H1 (cell line): ENCODE measurements at regions not wholly inside any gene's neighbourhood (a gene's known extent, or its start where the extent isn't known, plus 50 kb on each side); places are given as distances from the start of the nearest gene placed in this dataset.

Experiments
- CTCF ChIA-PET: fragments of 300-600 bp; sonication (Branson Sonifier 250); formaldehyde crosslinking; loops from one replicate; lab custom pipeline; 2021; ENCODE audit not compliant: partially characterized antibody; lab: Charles Lee
- POLR2A ChIA-PET: fragments of 300-600 bp; sonication (Branson Sonifier 250); formaldehyde crosslinking; loops from one replicate; lab custom pipeline; 2021; ENCODE audit warnings: inconsistent platforms; ENCODE audit not compliant: partially characterized antibody; lab: Charles Lee
- DNase-seq, 2 experiments: peaks; one replicate each; pipeline versions ENCODE4 v3.0.0 to v3.0.0-alpha.2; 2010 to 2022; ENCODE audit warnings: low spot score in 2 of 2, low read depth in 1 of 2, mixed read lengths in 1 of 2
- FAIRE-seq: peaks from 2 replicates; lab custom pipeline; 2011; peaks lifted over from hg19 to GRCh38; lab: Jason Lieb, UNC
- H2AFZ ChIP-seq: 2 replicates; pipeline ENCODE4 v1.8.1; 2012; ENCODE audit warnings: low read length, inconsistent platforms
- H2AK5ac ChIP-seq: 2 replicates; pipeline ENCODE4 v1.6.1; 2013; ENCODE audit warnings: low read depth, low read length
- H2BK120ac ChIP-seq: replicated peaks from 2 replicates; pipeline ENCODE3; 2013; ENCODE audit warnings: low read depth, low read length, inconsistent platforms
- H2BK12ac ChIP-seq: 2 replicates; pipeline ENCODE4 v1.6.1; 2013; ENCODE audit warnings: low read depth, low read length
- H2BK15ac ChIP-seq: 2 replicates; pipeline ENCODE4 v1.6.1; 2013; ENCODE audit warnings: low read length
- H2BK20ac ChIP-seq: 2 replicates; pipeline ENCODE4 v1.6.1; 2013; ENCODE audit warnings: low read length
- H2BK5ac ChIP-seq: 2 replicates; pipeline ENCODE4 v1.6.1; 2013; ENCODE audit warnings: low read depth, low read length
- H3K14ac ChIP-seq: 2 replicates; pipeline ENCODE4 v1.6.1; 2013; ENCODE audit warnings: inconsistent platforms; ENCODE audit not compliant: insufficient read length
- H3K18ac ChIP-seq: 2 replicates; pipeline ENCODE4 v1.6.1; 2013; ENCODE audit warnings: low read length; ENCODE audit errors: extremely low read depth
- H3K23ac ChIP-seq: 2 replicates; pipeline ENCODE4 v1.6.1; 2013; ENCODE audit warnings: inconsistent platforms; ENCODE audit not compliant: insufficient read length
- H3K23me2 ChIP-seq: 2 replicates; pipeline ENCODE4 v1.6.1; 2013; ENCODE audit warnings: low read depth, low read length
- H3K27ac ChIP-seq: 2 replicates; pipeline ENCODE4 v1.6.1; 2011; ENCODE audit warnings: low read depth, low read length, inconsistent platforms
- H3K27me3 ChIP-seq, 4 experiments: replicated peaks in 1 of 4; 1 replicate in 1 of 4; 2 replicates in 3 of 4; pipeline versions ENCODE4 v1.6.1 to v1.8.1; 2011 to 2013; ENCODE audit warnings: low read length in 3 of 4, mild to moderate bottlenecking in 3 of 4, inconsistent platforms in 2 of 4, mixed read lengths in 2 of 4, moderate library complexity in 1 of 4; ENCODE audit not compliant: control insufficient read depth in 3 of 4, insufficient read depth in 3 of 4; ENCODE audit errors: extremely low read depth in 1 of 4
- H3K36me3 ChIP-seq, 4 experiments: 2 replicates each; pipeline versions ENCODE4 v1.6.1 to v1.8.1; 2011 to 2013; ENCODE audit warnings: mild to moderate bottlenecking in 4 of 4, low read length in 3 of 4, moderate library complexity in 2 of 4, control low read depth in 1 of 4, inconsistent platforms in 1 of 4; ENCODE audit not compliant: insufficient read depth in 4 of 4, control insufficient read depth in 2 of 4
- H3K4ac ChIP-seq: replicated peaks from 2 replicates; pipeline ENCODE3; 2013; ENCODE audit warnings: low read length, low read depth, mixed read lengths, inconsistent platforms; ENCODE audit not compliant: insufficient read length
- H3K4me1 ChIP-seq, 4 experiments: replicated peaks in 1 of 4; 1 replicate in 1 of 4; 2 replicates in 3 of 4; pipeline versions ENCODE4 v1.6.1 to v1.8.1; 2011 to 2013; ENCODE audit warnings: low read length in 3 of 4, inconsistent platforms in 2 of 4, mixed read lengths in 1 of 4; ENCODE audit not compliant: insufficient read depth in 4 of 4, control insufficient read depth in 3 of 4
- H3K4me2 ChIP-seq, 2 experiments: 2 replicates each; pipeline versions ENCODE4 v1.6.1 to v1.8.1; 2011 to 2013; ENCODE audit warnings: low read depth in 2 of 2, low read length in 2 of 2, control low read depth in 1 of 2, inconsistent platforms in 1 of 2, mild to moderate bottlenecking in 1 of 2; ENCODE audit not compliant: insufficient read depth in 1 of 2
- H3K4me3 ChIP-seq, 4 experiments: fragments of 200-600, 300-600 bp in 1 of 4; sonication (generic), shearing (Covaris generic), sonication (Bioruptor Twin) in 1 of 4; 2 replicates each; pipeline versions ENCODE4 v1.5.1 to v1.8.1; 2011 to 2016; ENCODE audit warnings: low read length in 4 of 4, low read depth in 3 of 4, control low read depth in 2 of 4, inconsistent platforms in 2 of 4, mild to moderate bottlenecking in 2 of 4, mixed read lengths in 1 of 4, moderate library complexity in 1 of 4; ENCODE audit not compliant: insufficient read depth in 2 of 4; ENCODE audit errors: extremely low read depth in 1 of 4
- H3K56ac ChIP-seq: replicated peaks from 2 replicates; pipeline ENCODE3; 2013; ENCODE audit warnings: low read depth, mild to moderate bottlenecking, mixed read lengths, low read length, inconsistent platforms; ENCODE audit not compliant: insufficient read length
- H3K79me1 ChIP-seq: 2 replicates; pipeline ENCODE4 v1.6.1; 2013; ENCODE audit warnings: low read depth, low read length, control low read depth
- H3K79me2 ChIP-seq, 2 experiments: 2 replicates each; pipeline versions ENCODE4 v1.6.1 to v1.8.1; 2012 to 2013; ENCODE audit warnings: low read length in 2 of 2, mild to moderate bottlenecking in 2 of 2, inconsistent platforms in 1 of 2; ENCODE audit not compliant: insufficient read depth in 2 of 2, control insufficient read depth in 1 of 2
- H3K9ac ChIP-seq, 4 experiments: replicated peaks in 1 of 4; 1 replicate in 1 of 4; 2 replicates in 3 of 4; pipeline versions ENCODE4 v1.6.1 to v1.8.1; 2011 to 2013; ENCODE audit warnings: low read depth in 3 of 4, low read length in 3 of 4, control low read depth in 2 of 4, mild to moderate bottlenecking in 2 of 4, moderate library complexity in 2 of 4, inconsistent platforms in 1 of 4; ENCODE audit errors: extremely low read depth in 1 of 4
- H3K9me3 ChIP-seq, 2 experiments: 2 replicates each; pipeline versions ENCODE4 v1.6.1 to v1.8.1; 2012 to 2013; ENCODE audit warnings: mild to moderate bottlenecking in 2 of 2, moderate library complexity in 2 of 2, control low read depth in 1 of 2, inconsistent platforms in 1 of 2, low read depth in 1 of 2, low read length in 1 of 2, mixed read lengths in 1 of 2; ENCODE audit not compliant: insufficient read depth in 2 of 2
- H4K20me1 ChIP-seq, 2 experiments: replicated peaks in 1 of 2; 2 replicates each; pipeline versions ENCODE3 to v1.8.1; 2011 to 2013; ENCODE audit warnings: inconsistent platforms in 2 of 2, low read length in 2 of 2, mild to moderate bottlenecking in 1 of 2; ENCODE audit not compliant: insufficient read depth in 2 of 2, control insufficient read depth in 1 of 2
- H4K5ac ChIP-seq: 2 replicates; pipeline ENCODE4 v1.6.1; 2013; ENCODE audit warnings: low read length, low read depth, mixed read lengths, inconsistent platforms; ENCODE audit not compliant: insufficient read length
- H4K8ac ChIP-seq: 2 replicates; pipeline ENCODE4 v1.8.0; 2013; ENCODE audit warnings: mild to moderate bottlenecking, moderate library complexity, low read length, inconsistent platforms; ENCODE audit not compliant: insufficient read depth; ENCODE audit errors: extremely low read depth
- H4K91ac ChIP-seq: replicated peaks from 2 replicates; pipeline ENCODE3; 2013; ENCODE audit warnings: low read length, mixed read lengths, inconsistent platforms; ENCODE audit not compliant: insufficient read length
- CREB1 ChIP-seq: IDR thresholded peaks from 2 replicates; pipeline ENCODE4 v1.6.1; 2012; ENCODE audit warnings: inconsistent platforms
- FOSL1 ChIP-seq: IDR thresholded peaks from 2 replicates; pipeline ENCODE4 v1.6.1; 2011; ENCODE audit warnings: mild to moderate bottlenecking, low read depth, low read length, moderate library complexity; ENCODE audit not compliant: insufficient read depth
- MAFK ChIP-seq: IDR thresholded peaks from 2 replicates; pipeline ENCODE4 v1.6.1; 2012; ENCODE audit warnings: low read depth, mild to moderate bottlenecking, improper control_type of control experiment, low read length
- PHF8 ChIP-seq: fragments of 200-600 bp; sonication (generic); conservative IDR thresholded peaks from 2 replicates; pipeline ENCODE4 v1.7.1; 2012; ENCODE audit warnings: low read depth, mild to moderate bottlenecking, inconsistent platforms, low read length, moderate library complexity
- RBBP5 ChIP-seq: IDR thresholded peaks from 2 replicates; pipeline ENCODE4 v1.7.1; 2012; ENCODE audit warnings: low read depth, mild to moderate bottlenecking, inconsistent platforms, low read length, moderate library complexity, borderline replicate concordance
- RXRA ChIP-seq: IDR thresholded peaks from 2 replicates; pipeline ENCODE4 v1.6.1; 2011; ENCODE audit warnings: low read depth, mild to moderate bottlenecking, low read length, moderate library complexity; ENCODE audit not compliant: insufficient read depth
- SIX5 ChIP-seq: IDR thresholded peaks from 2 replicates; pipeline ENCODE4 v1.6.1; 2011; ENCODE audit warnings: mild to moderate bottlenecking, low read depth, low read length
- YY1 ChIP-seq: IDR thresholded peaks from 2 replicates; pipeline ENCODE4 v1.6.1; 2011; ENCODE audit warnings: low read depth, mild to moderate bottlenecking, low read length
- WGBS, 2 experiments: shearing (Covaris generic) in 1 of 2; methylation state at CpG; one replicate each; pipeline versions ENCODE4 v1.1.6 to v1.1.7; 2013 to 2015; ENCODE audit warnings: low lambda C conversion rate in 2 of 2, mixed read lengths in 2 of 2, inconsistent platforms in 1 of 2, low coverage in 1 of 2, missing lambda C conversion rate in 1 of 2; ENCODE audit not compliant: insufficient replicate concordance in 2 of 2, insufficient coverage in 1 of 2, insufficient read length in 1 of 2; ENCODE audit errors: extremely low coverage in 1 of 2, missing lambda C conversion rate in 1 of 2; 5-methylcytosine and 5-hydroxymethylcytosine counted together
- TF ChIP-seq, protein P1 (sequence below): IDR thresholded peaks from 2 replicates; pipeline ENCODE4 v1.6.1; 2011; ENCODE audit warnings: low read depth, mild to moderate bottlenecking, low read length; ENCODE audit not compliant: insufficient read depth
- TF ChIP-seq, protein P2 (sequence below), 3 experiments: IDR thresholded peaks; 1 replicate in 2 of 3; 2 replicates in 1 of 3; pipeline versions ENCODE4 v1.5.1 to v1.6.1; 2011; ENCODE audit warnings: low read length in 3 of 3, mild to moderate bottlenecking in 3 of 3, inconsistent platforms in 2 of 3, low read depth in 1 of 3, moderate library complexity in 1 of 3; ENCODE audit not compliant: insufficient read depth in 1 of 3; ENCODE audit errors: control extremely low read depth in 1 of 3

DNA sequence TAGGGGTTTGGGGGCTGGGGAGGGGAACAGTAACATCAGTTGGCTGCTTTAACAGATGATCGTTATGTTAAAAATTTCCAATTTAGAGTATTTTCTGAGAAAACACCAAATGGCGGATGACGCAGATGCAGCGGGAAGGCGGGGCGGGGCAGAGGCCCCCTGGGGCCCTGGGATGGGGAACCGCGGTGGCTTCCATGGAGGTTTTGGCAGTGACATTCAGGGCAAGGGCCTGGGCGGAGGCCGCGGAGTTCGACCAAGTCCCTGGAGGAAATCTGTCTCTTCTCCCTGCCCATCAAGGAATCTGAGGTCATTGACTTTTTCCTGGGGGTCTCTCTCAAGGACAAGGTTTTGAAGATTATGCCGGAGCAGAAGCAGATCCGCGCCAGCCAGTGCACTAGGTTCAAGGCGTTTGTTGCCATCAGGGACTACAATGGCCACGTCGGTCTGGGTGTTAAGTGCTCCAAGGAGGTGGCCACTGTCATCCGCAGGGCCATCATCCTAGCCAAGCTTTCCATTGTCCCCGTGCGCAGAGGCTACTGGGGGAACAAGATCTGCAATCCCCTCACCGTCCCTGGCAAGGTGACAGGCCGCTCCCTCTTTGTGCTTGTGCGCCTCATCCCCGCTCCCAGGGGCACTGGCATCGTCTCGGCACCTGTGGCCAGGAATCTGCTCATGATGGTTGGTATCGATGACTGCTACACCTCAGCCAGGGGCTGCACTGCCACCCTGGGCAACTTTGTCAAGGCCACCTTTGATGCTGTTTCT is 310.2 kb downstream of the PTPRC start:
- H3K36me3 ChIP-seq, result no peaks in the 10 kb centered on the region
- CTCF ChIA-PET, result no interaction called here
- no peak overlapping the region for H3K4me3 ChIP-seq
- H4K5ac ChIP-seq, result no peak overlapping the region
- H2BK20ac ChIP-seq, result no peak overlapping the region
- WGBS, 2 experiments, result 92% methylated on average over 21 of the region's 28 CpGs; no CpG with 5 or more reads in 1 of the 2 experiments
- H3K79me1 ChIP-seq, result no peaks in the 10 kb centered on the region
- H3K14ac ChIP-seq, result no peak overlapping the region
- H2BK5ac ChIP-seq, result no peak overlapping the region
- H2BK120ac ChIP-seq, result no peak overlapping the region
- no peaks in the 10 kb centered on the region for H3K23me2 ChIP-seq
- H3K4me1 ChIP-seq, result no peaks in the 10 kb centered on the region
- no peak for FAIRE-seq
- H3K27me3 ChIP-seq, result no peaks in the 10 kb centered on the region
- no peak overlapping the region for H4K91ac ChIP-seq
- H3K56ac ChIP-seq, result no peak overlapping the region
- no peak overlapping the region for H2AFZ ChIP-seq
- H3K4ac ChIP-seq, result no peak overlapping the region
- no peak for DNase-seq
- H2BK12ac ChIP-seq, result no peak overlapping the region
- no peak overlapping the region for H3K18ac ChIP-seq
- POLR2A ChIA-PET, result no interaction called here
- no peaks in the 10 kb centered on the region for H3K9me3 ChIP-seq
- no peak overlapping the region for H3K9ac ChIP-seq
- no peak overlapping the region for H2BK15ac ChIP-seq
- H3K4me2 ChIP-seq, result no peak overlapping the region
- H3K79me2 ChIP-seq, result no peaks in the 10 kb centered on the region
- H3K23ac ChIP-seq, result no peak overlapping the region
- no peak overlapping the region for H4K8ac ChIP-seq
- H2AK5ac ChIP-seq, result no peak overlapping the region
- no peak overlapping the region for H3K27ac ChIP-seq
- H4K20me1 ChIP-seq, result no peaks in the 10 kb centered on the region
- TF ChIP-seq CREB1 (no peak), FOSL1 (no peak), SIX5 (no peak), MAFK (no peak), YY1 (no peak), RXRA (no peak), RBBP5 (no peak), PHF8 (no peak)
- TF ChIP-seq, protein P1, sequence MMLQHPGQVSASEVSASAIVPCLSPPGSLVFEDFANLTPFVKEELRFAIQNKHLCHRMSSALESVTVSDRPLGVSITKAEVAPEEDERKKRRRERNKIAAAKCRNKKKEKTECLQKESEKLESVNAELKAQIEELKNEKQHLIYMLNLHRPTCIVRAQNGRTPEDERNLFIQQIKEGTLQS, result no peak
- TF ChIP-seq, protein P2, sequence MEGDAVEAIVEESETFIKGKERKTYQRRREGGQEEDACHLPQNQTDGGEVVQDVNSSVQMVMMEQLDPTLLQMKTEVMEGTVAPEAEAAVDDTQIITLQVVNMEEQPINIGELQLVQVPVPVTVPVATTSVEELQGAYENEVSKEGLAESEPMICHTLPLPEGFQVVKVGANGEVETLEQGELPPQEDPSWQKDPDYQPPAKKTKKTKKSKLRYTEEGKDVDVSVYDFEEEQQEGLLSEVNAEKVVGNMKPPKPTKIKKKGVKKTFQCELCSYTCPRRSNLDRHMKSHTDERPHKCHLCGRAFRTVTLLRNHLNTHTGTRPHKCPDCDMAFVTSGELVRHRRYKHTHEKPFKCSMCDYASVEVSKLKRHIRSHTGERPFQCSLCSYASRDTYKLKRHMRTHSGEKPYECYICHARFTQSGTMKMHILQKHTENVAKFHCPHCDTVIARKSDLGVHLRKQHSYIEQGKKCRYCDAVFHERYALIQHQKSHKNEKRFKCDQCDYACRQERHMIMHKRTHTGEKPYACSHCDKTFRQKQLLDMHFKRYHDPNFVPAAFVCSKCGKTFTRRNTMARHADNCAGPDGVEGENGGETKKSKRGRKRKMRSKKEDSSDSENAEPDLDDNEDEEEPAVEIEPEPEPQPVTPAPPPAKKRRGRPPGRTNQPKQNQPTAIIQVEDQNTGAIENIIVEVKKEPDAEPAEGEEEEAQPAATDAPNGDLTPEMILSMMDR (IDR thresholded peaks at IDR 0.05; ENCODE audit: control extremely low read depth in 1 of 3, insufficient read depth in 1 of 3, low read depth in 1 of 3, low read length in 3 of 3), result no peak
